GM12864 (cell line): ENCODE measurements at regions not wholly inside any gene's neighbourhood (a gene's known extent, or its start where the extent isn't known, plus 50 kb on each side); places are given as distances from the start of the nearest gene placed in this dataset.

Experiments used
- DNase-seq: peaks from one replicate; pipeline ENCODE4 v3.0.0-alpha.2; 2011; ENCODE audit warnings: low read depth
- H3K4me3 ChIP-seq: 2 replicates; pipeline ENCODE4 v1.5.1; 2011; ENCODE audit warnings: mild to moderate bottlenecking, low read depth, low read length, control low read depth
- CTCF ChIP-seq: IDR thresholded peaks from 2 replicates; pipeline ENCODE4 v1.5.1; 2011; ENCODE audit warnings: low read depth, mild to moderate bottlenecking, moderate library complexity, low read length, control low read depth, inconsistent platforms; ENCODE audit errors: missing control alignments

DNA sequence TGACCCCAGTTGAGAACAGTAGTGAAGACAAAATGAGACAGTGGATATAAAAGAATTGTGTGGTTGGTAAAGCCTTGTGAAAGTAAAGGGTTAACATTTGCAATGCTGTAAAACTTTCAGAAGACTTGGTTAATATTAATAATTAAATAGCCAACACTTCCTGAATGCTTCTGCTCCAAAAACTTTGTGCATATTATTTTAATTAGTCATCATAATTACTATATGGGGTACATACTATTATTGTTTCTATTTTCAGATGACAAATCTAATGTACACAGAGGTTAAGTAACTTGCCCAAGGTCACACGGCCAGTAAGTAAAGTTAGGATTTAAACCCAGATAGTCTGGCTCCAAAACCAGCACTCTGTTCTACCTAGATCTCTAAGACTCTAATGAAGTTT is 291.3 kb downstream of the OGFRL1 start:
- no peak overlapping the region for H3K4me3 ChIP-seq
- no peak for DNase-seq

GRCh38 chr6:71582820-71583219 is 294.2 kb downstream of the OGFRL1 start:
- no peak for DNase-seq
- TF ChIP-seq CTCF, result no peak
- H3K4me3 ChIP-seq, result no peak overlapping the region

More for the DNA sequence above, 291.3 kb downstream of the OGFRL1 start:
- TF ChIP-seq CTCF, result no peak

- H3K4me3 ChIP-seq, result no peak overlapping the region
- TF ChIP-seq CTCF, result no peak
- no peak for DNase-seq
Observed at GRCh38 chr6:71584712-71585436, 296.3 kb downstream of the OGFRL1 start.

DNA sequence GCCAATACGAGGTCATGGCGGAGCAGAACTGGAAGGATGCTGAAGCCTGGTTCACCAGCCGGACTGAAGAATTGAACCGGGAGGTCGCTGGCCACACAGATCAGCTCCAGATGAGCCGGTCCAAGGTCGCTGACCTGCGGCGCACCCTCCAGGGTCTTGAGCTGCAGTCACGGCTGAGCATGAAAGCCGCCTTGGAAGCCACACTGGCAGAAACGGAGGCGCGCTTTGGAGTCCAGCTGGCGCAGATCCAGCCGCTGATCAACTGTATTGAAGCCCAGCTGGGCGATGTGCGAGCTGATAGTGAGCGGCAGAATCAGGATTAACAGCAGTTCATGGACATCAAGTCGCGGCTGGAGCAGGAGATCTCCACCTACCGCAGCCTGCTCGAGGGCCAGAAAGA is 296.9 kb downstream of the OGFRL1 start:
- no peak for TF ChIP-seq CTCF
- H3K4me3 ChIP-seq, result no peak overlapping the region
- no peak for DNase-seq

DNA sequence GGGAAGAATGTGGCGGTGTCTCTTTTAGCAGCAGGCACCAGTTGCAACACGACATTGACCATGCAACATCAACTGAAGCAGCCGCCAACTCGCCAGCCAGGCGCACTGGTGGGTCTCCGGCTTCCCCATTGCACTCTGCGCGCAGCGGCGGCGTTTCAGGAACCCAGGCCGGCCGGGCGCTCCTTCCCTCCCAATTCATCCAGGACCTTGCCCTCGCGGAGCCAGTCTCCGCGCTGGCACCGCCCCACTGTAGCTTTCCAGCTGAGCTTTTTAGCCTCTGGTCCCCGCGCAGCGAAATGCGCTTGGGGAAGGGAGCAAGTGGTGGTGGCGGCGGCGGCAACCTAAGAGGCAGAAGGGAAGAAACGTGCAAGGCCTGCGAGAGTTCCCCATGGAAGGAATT is 297.9 kb upstream of the RIMS1 start:
- DNase-seq, result no peak
- no peak for TF ChIP-seq CTCF
- H3K4me3 ChIP-seq, result no peak overlapping the region

DNA sequence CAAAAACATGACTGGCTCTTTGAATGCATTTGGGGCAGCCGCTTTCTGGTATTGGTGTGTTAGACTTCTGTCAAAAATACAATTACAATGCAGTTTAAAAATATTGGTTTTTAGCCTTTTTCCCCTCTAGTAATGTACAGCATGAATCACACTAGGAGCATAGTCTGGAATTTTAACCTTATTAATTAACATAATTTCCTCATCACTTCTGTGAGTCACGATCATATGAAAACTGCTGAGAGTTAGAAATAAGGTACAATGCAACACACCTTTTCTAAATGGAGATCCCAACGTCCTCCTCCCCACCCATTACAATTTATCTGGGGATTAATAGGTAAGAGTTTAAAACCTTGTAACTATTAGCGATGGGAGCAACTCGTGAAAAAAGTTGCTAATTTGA is 297.1 kb upstream of the RIMS1 start:
- no peak overlapping the region for H3K4me3 ChIP-seq
- TF ChIP-seq CTCF, result no peak
- no peak for DNase-seq

DNA sequence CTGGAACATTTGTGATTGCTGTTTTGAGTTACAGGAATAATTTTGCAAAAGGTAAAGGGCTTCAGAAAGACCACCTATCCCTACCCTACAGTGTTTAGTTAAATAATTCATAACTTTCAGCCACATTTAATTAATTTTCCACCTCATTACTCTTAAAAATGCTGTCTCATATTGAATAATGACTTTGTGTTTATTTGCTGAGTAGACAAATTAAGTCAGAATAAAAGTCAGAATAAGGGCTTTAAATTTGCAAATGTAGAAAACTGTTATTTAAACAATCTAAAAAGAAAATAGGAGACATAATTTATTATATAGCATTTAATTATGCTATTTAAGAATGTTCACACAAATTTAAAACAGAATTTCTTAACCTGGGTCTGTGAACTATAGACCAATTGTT is 293.7 kb upstream of the RIMS1 start:
- no peak for TF ChIP-seq CTCF
- no peak for DNase-seq
- no peak overlapping the region for H3K4me3 ChIP-seq
